Breast epithelium (tissue), 4 donors: ENCODE measurements at regions not wholly inside any gene's neighbourhood (a gene's known extent, or its start where the extent isn't known, plus 50 kb on each side); places are given as distances from the start of the nearest gene placed in this dataset.

ENCODE experiments used
- DNase-seq, 2 donors: peaks; one replicate each; pipeline ENCODE4 v3.0.0-alpha.2; 2019; ENCODE audit warnings: low spot score in 2 of 2
- H3K27ac ChIP-seq, 2 donors: fragments of 200-600 bp; sonication (generic) in 1 of 2; one replicate each; pipeline ENCODE4 v1.5.1; 2016 to 2019; ENCODE audit warnings: mild to moderate bottlenecking in 1 of 2
- H3K27me3 ChIP-seq, 2 donors: fragments of 200-600 bp; sonication (generic) in 1 of 2; one replicate each; pipeline versions ENCODE4 v1.5.1 to v1.6.0; 2017 to 2019; ENCODE audit warnings: control low read depth in 1 of 2, mild to moderate bottlenecking in 1 of 2
- H3K36me3 ChIP-seq: fragments of 200-600 bp; one replicate; pipeline ENCODE4 v1.5.1; 2019
- H3K4me1 ChIP-seq, 2 donors: fragments of 200-600 bp; sonication (generic); one replicate each; pipeline ENCODE4 v1.5.1; 2016 to 2019; ENCODE audit warnings: control low read depth in 1 of 2
- H3K4me3 ChIP-seq, 3 donors: fragments of 200-600 bp; sonication (generic); 1 replicate in 2 of 3; 2 replicates in 1 of 3; pipeline ENCODE4 v1.5.1; 2016 to 2019; ENCODE audit warnings: mild to moderate bottlenecking in 3 of 3, moderate library complexity in 2 of 3
- H3K9me3 ChIP-seq, 2 donors: fragments of 200-600 bp; sonication (generic) in 1 of 2; one replicate each; pipeline ENCODE4 v1.5.1; 2016 to 2019; ENCODE audit warnings: control low read depth in 1 of 2
- CTCF ChIP-seq, 3 donors: fragments of 450-650 bp; IDR thresholded peaks; one replicate each; pipeline ENCODE4 v1.5.1; 2016 to 2017; ENCODE audit warnings: antibody characterized with exemption in 3 of 3, mild to moderate bottlenecking in 3 of 3, moderate library complexity in 3 of 3
- POLR2A ChIP-seq: fragments of 450-650 bp; IDR thresholded peaks from one replicate; pipeline ENCODE4 v1.6.1; 2016; ENCODE audit warnings: antibody characterized with exemption, mild to moderate bottlenecking, moderate library complexity
- POLR2AphosphoS5 ChIP-seq, 3 donors: sonication (generic); formaldehyde crosslinking; IDR thresholded peaks; one replicate each; pipeline ENCODE4 v1.6.1; 2017; ENCODE audit warnings: antibody characterized with exemption in 3 of 3
- intact Hi-C: fragments of 100-400 bp; cut with DNase I; formaldehyde crosslinking; loops from one replicate; pipeline ENCODE4 v1.15.1; 2023; ENCODE audit warnings: low total_unique reads

GRCh38 chr22:34129691-34130486, 209.6 kb upstream of the LARGE1 start:
- Histone ChIP-seq H3K4me3 (no peak overlapping the region), H3K27ac (no peak overlapping the region), H3K36me3 (no peaks in the 10 kb centered on the region), H3K9me3 (no peaks in the 10 kb centered on the region), H3K27me3 (no peaks in the 10 kb centered on the region), H3K4me1 (no peaks in the 10 kb centered on the region)
- TF ChIP-seq CTCF (IDR thresholded peaks at IDR 0.05) (no peak), POLR2AphosphoS5 (IDR thresholded peaks at IDR 0.05) (no peak), POLR2A (no peak)
- no peak for DNase-seq
- intact Hi-C loops, result no loop called here

GRCh38 chr22:34135749-34136148, 215.5 kb upstream of the LARGE1 start:
- intact Hi-C loops, result no loop called here
- Histone ChIP-seq H3K4me1 (no peaks in the 10 kb centered on the region), H3K4me3 (no peak overlapping the region), H3K27me3 (no peaks in the 10 kb centered on the region), H3K9me3 (no peaks in the 10 kb centered on the region), H3K27ac (no peak overlapping the region), H3K36me3 (no peaks in the 10 kb centered on the region)
- TF ChIP-seq POLR2A, result no peak
- no peak for TF ChIP-seq CTCF (IDR thresholded peaks at IDR 0.05)
- no peak for TF ChIP-seq POLR2AphosphoS5 (IDR thresholded peaks at IDR 0.05)
- DNase-seq, result no peak

GRCh38 chr22:34150023-34150422, 229.7 kb upstream of the LARGE1 start:
- no peaks in the 10 kb centered on the region for H3K27me3 ChIP-seq
- H3K9me3 ChIP-seq, result peaks cover 0 to 21% of the 10 kb centered on the region in 2 donors
- H3K4me3 ChIP-seq, result no peak overlapping the region
- no peak for DNase-seq
- H3K27ac ChIP-seq, result no peak overlapping the region
- TF ChIP-seq POLR2A (no peak), POLR2AphosphoS5 (IDR thresholded peaks at IDR 0.05) (no peak), CTCF (IDR thresholded peaks at IDR 0.05) (no peak)
- no peaks in the 10 kb centered on the region for H3K36me3 ChIP-seq
- no peaks in the 10 kb centered on the region for H3K4me1 ChIP-seq
- intact Hi-C loops, result no loop called here

- no peak for DNase-seq
- Histone ChIP-seq H3K27me3 (no peaks in the 10 kb centered on the region), H3K27ac (no peak overlapping the region), H3K9me3 (no peaks in the 10 kb centered on the region), H3K36me3 (no peaks in the 10 kb centered on the region), H3K4me1 (no peaks in the 10 kb centered on the region), H3K4me3 (no peak overlapping the region)
- no peak for TF ChIP-seq POLR2AphosphoS5 (IDR thresholded peaks at IDR 0.05)
- TF ChIP-seq CTCF (IDR thresholded peaks at IDR 0.05), result no peak
- no peak for TF ChIP-seq POLR2A
- intact Hi-C loops, result no loop called here
Observed at GRCh38 chr22:34159491-34159890, 239.2 kb upstream of the LARGE1 start.

GRCh38 chr22:34160141-34160783, 240.0 kb upstream of the LARGE1 start:
- Histone ChIP-seq H3K36me3 (no peaks in the 10 kb centered on the region), H3K4me3 (no peak overlapping the region), H3K4me1 (no peaks in the 10 kb centered on the region), H3K9me3 (no peaks in the 10 kb centered on the region), H3K27ac (no peak overlapping the region), H3K27me3 (no peaks in the 10 kb centered on the region)
- DNase-seq, result no peak
- intact Hi-C loops, result no loop called here
- TF ChIP-seq CTCF (IDR thresholded peaks at IDR 0.05) (no peak), POLR2AphosphoS5 (IDR thresholded peaks at IDR 0.05) (no peak), POLR2A (no peak)
